Activated T-cell treated with anti-CD3 and anti-CD28 coated beads for 48 hours (primary cell): ENCODE measurements at regions not wholly inside any gene's neighbourhood (a gene's known extent, or its start where the extent isn't known, plus 50 kb on each side); places are given as distances from the start of the nearest gene placed in this dataset.

Experiments used
- DNase-seq: peaks from one replicate; pipeline ENCODE4 v3.0.0-alpha.2; 2020; ENCODE audit warnings: low read depth

DNA sequence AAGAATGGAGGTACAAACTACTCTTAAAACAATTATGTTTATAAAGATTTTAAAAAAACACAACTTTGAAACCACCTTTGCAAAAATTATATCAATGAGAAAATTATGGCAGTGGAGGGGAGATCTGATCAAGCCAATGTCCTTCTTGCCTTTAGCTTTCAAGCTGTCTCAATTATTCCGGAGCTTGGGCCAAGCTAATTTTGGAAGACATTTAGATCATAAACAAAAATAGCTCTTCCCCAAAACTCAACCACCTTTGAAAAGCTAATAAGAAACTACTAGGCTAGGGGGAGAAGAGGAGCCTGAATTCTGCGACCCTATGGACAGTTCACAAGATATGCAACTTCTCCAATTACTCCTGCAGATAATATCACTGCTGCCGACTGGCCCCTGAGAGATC is 263.3 kb downstream of the ICE1 start:
- no peak for DNase-seq

DNA sequence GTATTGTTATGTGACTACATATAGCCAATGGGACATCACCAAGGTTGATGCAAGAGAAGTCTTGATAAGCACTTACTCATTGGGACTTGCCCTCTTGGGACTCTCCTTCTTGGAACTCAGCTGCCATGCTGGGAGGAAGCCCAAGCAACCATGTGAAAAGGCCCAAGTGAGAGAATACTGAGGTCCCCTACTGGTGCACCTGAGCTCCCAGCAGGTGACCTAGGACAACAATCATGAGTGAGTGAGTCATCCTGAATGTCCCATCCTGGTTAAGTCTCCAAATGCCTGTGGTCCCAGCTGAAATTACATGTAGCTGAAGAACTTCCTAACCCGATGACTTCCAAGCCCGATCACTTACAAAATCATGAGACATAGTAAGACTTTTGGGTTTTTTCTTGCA is 260.7 kb downstream of the ICE1 start:
- no peak for DNase-seq

DNA sequence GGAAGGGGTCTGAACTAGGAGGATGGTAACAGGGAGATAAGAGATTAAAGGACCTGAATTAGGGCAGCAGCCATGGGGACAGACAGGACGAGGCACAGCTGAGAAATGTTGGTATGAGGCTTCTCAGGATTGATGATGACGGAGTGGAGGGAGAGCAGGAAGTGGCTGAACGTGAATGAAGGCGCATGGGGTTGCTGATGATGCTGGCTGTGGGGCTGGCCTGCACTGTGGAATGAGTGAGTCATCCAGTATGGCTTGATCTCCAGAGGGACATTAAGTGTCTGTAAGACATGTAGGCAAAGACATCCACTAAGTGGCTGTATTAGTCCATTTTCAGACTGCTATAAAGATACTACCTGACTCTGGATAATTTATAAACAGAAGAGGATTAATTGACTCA is 256.4 kb downstream of the ICE1 start:
- no peak for DNase-seq

DNA sequence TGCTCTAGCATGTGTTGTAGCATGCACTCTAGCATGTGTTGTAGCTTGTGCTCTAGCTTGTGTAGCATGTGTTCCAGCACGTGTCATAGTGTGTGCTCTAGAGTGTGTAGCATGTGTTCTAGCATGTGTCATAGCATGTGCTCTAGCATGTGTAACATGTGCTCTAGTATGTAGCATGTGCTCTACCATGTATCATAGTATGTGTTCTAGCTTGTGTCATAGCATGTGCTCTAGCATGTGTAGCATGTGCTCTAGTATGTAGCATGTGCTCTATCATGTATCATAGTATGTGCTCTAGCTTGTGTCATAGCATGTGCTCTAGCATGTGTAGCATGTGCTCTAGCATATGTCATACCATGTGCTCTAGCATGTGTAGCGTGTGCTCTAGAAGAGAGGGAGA is 255.3 kb downstream of the ICE1 start:
- no peak for DNase-seq

DNA sequence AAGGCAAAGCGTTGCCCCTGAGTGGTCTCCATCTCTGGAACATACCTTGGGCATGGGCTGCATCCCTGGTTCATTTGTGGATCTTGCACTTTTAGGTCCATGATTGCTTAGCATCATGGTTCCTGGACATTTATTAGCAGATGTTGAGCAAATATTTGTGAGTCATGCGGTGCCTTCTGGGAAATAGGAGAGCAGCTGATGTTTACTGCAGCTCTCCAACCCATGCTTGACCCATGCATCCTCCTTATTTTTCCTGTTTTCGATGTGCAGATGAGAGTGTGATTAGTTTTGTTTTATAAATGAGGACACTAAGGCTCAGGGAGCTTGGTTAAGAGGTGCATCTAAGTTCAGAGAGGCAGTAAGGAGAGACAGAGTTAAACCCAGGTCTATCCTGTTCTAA is 253.7 kb downstream of the ICE1 start:
- no peak for DNase-seq

DNA sequence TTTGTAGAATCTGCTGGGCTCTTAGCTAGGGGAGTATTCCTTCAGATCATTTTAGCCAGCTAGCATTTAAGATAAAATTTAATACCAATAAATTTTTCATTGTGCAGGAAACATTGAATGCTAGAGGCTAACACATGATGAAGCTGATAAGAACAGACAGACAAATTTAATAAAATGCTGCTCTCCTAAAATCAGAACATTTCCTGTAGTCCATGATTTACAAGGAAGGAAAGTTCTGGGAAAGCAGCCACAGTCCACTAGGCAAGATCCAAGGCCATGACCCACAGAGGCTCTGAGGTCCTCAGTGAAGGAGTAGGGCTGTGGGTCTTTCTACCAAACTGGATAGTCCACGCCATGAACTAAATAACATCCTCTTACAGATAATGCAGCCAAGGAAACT is 253.0 kb downstream of the ICE1 start:
- DNase-seq, result no peak

DNA sequence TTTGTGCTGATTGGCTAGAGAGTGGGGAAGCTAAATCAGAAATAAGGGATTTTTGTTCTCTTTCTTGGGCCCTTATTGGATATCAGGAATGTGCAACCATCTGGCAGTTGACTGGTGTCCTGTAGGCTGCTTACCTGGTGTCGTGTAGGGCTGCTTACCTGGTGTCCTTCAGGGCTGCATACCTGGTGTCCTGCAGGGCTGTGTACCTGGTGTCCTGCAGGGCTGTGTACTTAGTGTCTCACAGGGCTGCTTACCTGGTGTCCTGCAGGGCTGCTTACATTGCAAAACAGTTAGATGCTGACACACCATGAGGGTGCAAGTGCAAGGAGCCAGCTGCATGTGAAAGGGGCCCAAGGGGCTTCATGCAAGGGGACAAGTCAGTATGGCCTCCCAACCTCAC is 249.3 kb downstream of the ICE1 start:
- DNase-seq, result no peak

DNA sequence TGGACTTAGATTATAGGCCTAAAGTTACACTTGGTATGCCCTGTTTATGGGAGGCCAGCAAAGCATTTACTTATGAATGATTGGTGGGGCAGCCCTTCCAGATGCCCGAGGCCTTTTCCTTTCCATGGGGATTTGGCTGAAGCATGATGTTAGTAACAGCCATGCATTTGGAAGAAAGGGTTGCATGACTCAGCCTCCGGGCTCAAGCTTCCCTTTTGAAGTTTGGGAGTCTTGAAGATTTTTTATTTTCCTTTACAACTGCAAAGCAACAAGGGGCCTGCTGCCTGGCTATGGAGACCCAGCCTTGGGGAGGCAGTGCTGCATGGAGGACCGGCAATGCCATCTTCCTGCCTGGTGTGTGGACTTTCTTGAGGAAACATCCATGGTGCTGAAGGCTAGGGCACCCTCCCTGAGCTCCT is 244.7 kb downstream of the ICE1 start:
- no peak for DNase-seq

DNA sequence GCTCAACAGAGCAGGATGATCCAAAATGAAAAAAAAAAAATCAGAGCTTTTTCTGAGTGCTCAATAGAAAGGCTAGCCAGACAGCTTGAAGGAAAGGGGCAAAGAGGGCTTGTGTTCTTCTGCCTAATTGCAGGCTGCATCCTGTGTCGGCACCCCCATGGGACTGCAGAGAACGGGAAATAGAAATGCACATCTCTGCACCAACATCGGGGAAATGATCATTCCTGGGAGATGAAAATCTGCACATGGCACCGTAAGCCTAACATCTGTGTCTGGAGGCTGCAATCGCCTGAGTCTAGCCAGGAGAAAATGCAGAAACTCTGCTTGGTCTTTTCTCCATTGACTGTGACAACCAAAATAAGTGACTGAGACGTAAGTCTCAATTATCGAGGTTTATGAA is 243.9 kb downstream of the ICE1 start:
- DNase-seq, result no peak

DNA sequence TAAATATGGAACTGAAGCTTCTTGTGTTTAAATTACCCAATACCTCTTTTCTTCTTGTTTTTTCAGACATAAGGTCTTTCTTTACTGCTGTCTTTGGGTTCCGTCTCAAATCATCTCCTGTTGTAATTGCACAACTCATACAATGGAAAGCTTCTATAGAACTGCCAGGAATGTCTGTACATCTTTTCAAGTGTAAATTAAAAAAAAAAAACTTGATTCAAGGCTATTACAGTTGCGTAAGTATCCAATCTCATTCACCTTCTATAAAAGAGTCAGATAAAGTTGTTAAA is 243.5 kb downstream of the ICE1 start:
- DNase-seq, result no peak

DNA sequence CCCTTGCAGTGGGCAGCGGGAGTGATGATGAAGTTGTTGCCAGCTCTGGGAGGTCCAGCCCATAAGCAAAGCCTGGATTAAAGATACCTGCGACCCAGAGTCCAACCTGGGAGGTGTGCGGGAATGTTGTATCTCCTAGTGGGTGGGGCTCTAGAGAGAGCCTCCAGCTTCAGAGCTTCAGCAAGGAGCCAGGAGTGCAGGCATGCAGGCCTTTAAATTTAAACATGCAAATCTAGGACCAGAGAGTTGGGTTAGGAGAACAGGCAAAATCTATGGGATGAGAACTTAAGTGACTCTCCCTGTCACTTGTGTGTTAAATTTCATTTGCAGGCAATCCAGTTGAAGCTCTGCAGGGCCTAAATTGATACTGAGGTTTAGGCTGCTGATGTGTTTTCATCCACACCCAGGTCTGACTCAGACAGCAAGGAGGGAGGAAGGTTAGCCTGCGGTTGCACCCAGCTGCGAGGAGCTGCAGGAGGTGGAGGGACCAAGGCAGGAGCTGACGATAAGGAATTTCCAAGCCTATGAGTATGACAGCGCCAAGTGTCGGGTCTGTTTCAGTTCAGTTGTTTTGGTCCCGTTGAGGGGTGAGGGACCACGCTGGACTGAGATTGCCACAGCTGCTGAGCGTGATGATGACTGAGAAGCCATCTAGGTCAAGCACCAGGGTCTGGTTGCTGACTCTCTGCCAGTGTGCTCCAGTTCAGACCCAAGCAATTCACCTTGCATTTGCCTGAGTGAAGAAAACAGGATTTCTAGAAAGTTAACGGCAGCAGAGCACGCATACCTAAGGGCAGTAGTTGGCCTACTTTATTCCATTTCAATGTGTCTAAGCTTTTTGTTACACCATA is 243.0 kb downstream of the ICE1 start:
- DNase-seq, result no peak

DNA sequence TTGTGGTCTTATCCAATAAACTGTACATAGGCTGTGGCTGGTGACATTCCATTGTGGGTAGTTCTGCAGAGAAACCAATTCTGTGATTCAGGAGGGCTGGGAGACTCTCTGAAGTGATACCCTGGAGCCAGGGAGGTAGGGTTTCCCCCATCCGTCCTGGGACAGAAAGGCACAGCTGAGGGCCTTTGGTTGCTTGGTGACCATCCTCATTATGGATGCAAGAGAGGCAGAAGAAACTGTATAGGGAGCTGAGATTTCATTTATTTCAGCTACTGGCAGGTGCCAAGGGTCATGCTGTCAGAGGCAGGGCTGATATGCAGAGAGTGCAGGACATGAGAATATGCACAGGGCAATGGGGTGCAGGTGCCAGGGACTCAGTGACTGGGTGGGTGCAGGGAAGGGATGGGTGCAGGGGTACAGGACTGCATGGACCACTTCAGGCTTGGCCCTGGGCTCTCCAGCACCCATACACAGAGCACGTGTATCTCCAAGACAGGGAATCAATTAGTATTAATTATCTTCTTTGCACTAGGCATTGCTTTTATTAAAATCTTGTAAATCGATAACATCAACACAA is 236.5 kb downstream of the ICE1 start:
- no peak for DNase-seq

DNA sequence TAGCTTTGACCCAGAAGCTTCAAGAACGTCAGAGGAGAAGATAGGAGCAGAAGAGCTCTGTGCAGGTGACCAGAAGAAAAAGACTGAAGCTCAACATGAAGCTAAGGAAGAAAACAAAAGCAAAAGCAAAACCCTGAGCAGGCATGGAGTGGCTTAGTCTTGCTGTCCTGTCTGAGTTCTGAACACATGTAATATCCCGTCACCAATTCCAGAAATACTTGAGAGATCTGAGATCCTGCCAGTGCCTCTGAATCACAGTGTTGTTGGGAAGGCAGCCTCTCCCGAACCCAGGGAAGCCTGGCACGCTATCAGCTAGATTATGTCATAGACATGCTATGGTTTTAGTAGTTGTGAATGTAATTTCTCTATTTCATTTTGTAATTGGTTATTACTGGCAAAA is 235.7 kb downstream of the ICE1 start:
- DNase-seq, result no peak

DNA sequence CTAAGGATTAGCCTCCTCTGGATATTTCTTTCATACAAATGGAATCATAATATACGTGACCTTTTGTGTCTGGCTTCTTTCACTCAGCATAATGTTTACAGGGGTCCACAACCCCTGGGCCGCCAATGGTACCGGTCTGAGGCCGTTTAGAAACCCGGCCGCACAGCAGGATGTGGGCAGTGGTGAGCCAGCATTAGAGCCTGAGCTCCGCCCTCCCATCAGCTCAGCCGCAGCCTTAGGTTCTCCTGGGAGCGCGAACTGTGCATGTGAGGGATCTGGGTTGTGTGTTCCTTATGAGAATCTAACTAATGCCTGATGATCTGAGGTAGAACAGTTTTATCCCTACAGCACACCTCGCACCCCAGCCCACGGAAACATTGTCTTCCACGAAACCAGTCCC is 229.7 kb downstream of the ICE1 start:
- no peak for DNase-seq

DNA sequence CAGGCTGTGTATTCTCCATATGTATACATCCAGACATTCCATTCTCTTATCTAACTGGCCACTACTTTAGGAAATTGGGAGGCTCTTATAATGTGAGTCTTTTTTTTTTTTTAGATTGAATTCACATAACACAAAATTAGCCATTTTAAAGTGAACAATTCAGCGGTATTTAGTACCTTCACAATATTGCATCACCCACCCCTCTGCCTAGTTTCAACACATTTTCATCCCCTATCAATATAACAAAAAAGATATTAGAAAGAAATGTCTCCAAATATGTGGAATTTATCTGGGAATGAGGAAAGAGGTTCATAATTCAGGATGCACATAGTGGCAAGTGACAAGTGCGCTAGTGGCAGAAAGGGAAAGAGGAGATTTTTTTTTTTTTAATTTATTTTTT is 228.5 kb downstream of the ICE1 start:
- DNase-seq, result no peak

DNA sequence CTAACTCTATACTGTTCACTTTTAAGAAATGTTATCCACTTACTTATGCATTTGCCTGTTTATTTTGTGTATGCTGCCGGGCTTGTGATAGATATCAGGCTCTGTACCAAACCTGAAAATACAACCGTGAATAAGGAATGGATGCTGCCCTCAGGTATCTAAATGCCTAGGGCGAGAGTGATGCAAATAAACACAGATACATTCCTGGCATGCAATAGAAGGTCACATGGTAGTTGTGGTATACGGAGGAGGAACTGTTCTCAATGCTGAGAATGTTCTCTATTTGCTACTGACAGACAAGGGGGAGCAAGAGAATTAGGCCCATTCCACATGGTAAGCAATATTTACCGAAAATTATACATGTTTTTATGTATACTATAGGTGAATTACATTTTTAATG is 227.8 kb downstream of the ICE1 start:
- no peak for DNase-seq

DNA sequence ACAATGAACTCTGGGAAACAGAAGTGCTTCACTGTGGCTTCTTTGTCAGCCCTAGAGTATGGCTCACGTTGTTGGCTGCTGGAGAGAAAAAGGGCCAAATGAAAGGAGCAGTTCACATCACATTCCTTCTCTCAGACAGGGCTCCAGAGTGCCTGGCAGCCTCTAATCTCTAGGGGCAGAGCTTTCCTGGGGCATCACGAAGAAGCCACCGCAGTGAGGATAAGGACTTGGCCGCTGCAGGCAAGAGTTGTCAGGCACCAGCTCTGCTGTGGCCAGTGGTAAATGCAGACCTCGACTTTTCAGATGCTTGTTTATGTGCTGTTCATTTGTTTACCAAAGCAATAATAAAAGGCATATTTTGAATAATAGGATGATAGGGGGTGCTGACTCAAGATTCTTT is 227.2 kb downstream of the ICE1 start:
- no peak for DNase-seq

DNA sequence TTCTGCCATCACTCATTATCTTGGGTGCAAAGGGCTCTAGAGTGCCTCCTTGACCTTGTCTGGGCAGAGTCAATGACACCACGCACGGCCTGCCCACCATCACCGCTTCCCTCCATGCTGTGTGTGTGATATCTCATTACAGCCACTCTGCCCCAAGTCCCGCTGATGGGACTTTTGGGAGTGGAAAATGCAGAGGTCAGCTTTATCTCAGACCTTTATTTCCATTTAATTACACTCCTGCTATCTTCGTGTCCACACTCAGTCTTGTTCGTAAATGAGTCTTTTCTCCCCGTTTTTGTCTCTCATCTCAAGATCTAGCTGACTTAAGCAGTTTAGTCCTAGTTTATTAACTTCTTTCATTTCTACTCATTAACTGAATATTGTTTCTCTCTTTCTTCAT is 226.2 kb downstream of the ICE1 start:
- DNase-seq, result no peak

DNA sequence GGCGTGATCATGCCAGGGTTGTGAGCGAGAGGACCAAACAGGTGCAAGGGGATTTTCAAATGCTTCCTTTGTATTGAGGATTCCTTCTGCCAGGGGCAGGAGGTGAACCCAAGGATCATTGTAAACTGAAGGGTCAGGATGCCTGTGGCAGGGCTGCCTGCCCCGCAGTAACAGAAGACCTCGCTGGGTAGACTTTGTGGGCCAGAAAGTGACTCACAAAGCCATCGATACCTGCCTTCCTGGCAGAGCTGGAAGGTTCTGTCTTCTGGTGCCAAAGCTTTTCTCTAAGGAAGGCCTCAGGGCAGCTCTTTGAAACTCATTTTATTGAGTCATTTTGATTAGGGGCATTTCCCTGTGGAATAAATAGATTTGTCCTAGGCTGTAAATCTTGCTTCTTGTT is 223.4 kb downstream of the ICE1 start:
- no peak for DNase-seq

DNA sequence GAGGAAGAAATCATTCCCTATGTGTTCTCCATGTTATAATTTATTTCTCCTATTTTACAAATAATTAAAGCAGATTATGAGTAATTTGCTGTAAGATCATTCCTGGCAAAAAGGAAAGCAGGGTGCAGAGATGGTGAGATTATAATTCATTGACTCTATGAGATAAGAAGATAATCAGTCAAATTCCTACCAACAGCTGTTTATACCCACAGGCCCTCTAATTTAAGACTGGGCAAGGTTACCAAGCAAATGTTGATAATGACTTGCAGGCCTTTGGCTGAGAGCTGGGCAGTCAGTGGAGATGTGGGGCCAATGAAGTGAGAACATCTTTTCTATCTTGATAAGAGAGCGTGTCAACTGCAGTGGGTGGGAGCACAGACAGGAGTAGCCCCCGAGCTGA is 222.7 kb downstream of the ICE1 start:
- DNase-seq, result no peak

DNA sequence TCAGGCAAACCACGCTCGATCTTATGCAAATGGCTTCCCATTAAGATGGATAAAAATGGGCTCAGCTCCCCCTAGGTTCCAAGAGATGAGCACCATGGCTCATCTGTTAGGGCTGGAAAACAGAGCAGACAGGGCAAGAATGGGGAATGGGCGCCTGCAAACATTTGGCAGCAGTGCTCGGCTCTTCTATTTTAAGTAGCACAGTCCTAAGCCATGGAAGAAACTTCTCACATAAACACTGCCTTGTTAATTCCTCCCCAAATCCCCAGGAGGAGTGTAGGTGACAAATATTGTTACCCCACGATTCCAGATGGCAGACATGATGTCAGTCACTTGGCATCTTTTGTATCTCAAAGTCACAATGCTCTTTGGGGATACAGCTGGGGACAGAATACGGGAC is 221.8 kb downstream of the ICE1 start:
- DNase-seq, result no peak

DNA sequence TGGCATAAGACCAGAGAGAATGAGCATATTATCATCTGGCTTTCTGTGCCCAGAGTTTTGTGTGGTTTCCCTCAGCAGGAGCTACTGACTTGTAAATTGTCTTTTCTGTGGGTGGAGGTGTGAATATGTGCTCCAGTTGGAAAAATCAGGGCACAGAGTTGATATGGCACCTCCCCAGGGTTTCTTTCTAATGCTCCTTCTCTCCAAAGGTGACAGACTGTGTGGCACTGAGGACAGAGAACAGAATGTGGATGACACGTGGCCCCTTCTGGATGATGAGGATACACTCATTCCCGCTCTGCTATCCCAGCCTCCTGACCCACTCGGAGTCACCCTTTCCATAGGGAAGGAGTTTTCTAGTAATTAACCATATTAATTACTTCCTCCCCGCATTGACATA is 221.0 kb downstream of the ICE1 start:
- no peak for DNase-seq

DNA sequence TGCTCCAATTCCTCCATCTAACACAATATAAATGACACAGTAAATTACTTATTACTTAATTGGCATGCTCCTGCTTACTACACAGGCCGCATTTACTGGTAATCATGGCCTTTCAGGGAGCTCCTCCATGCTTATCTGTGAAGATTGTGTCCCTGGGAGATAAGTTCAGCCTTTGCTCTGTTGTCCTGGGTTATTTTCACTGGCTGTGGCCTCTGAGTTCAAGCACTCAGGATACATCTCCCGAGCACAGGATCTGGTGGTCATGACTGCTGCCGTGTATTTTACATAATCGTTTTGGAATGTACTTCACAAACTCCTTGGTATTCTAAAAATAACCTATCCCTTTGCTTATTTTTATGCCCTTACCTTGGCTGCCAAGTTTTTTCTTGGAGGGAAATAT is 215.7 kb downstream of the ICE1 start:
- no peak for DNase-seq

DNA sequence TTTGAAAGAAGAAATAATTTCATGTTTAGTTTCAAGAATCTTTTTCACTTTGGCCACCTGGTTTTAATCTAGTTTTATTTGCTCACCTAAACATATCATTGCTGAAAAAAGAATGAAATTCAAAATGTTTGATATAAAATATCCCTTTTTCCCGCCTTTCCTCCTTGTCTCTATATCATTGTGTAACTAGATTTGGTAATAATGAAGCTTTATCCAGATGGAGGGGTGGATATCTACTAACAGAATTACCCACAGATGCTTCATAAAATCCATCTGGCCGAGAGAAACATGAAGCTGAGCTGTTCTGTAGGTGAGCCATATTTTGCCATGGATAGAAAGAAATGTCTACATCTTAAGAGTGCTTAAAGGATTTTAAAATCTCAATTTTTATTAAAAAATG is 214.7 kb downstream of the ICE1 start:
- DNase-seq, result no peak
